Suprapubic skin (tissue), 4 donors: ENCODE measurements at regions not wholly inside any gene's neighbourhood (a gene's known extent, or its start where the extent isn't known, plus 50 kb on each side); places are given as distances from the start of the nearest gene placed in this dataset.

Experiments used
- CTCF ChIP-seq, 2 donors: fragments of 200-600 bp in 1 of 2; fragments of 450-650 bp in 1 of 2; sonication (generic) in 1 of 2; IDR thresholded peaks; one replicate each; pipeline ENCODE4 v1.5.1; 2016 to 2019; ENCODE audit warnings: antibody characterized with exemption in 2 of 2, mild to moderate bottlenecking in 1 of 2, moderate library complexity in 1 of 2
- EP300 ChIP-seq: sonication (generic); formaldehyde crosslinking; IDR thresholded peaks from one replicate; pipeline ENCODE4 v1.6.1; 2017; ENCODE audit warnings: antibody characterized with exemption
- POLR2A ChIP-seq, 2 donors: fragments of 450-650 bp; IDR thresholded peaks; one replicate each; pipeline ENCODE4 v1.6.1; 2017; ENCODE audit warnings: antibody characterized with exemption in 2 of 2, mild to moderate bottlenecking in 2 of 2, moderate library complexity in 2 of 2
- POLR2AphosphoS5 ChIP-seq, 3 donors: sonication (generic); formaldehyde crosslinking; IDR thresholded peaks; one replicate each; pipeline ENCODE4 v1.6.1; 2017; ENCODE audit warnings: antibody characterized with exemption in 3 of 3

DNA sequence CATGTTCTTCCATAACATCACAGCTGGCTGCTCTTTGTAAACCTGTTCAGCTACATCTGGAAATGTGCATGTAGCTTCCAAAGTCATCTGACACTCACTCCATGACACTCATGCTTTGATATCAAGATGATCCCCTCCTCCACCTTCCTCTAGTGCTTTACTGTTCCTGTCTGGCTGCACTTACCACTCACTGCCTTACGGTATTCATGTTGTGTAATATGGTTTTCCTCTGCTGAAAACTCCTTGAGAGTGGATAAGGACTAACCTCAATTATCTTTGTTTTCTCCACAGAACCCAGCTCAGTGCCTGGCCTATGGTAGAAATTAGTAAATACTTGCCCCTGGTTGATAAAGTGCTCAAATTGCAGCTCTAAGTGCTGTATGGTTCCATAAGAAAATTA, 483.9 kb downstream of the HTR7 start:
- TF ChIP-seq POLR2A (IDR thresholded peaks at IDR 0.05) (no peak), CTCF (IDR thresholded peaks at IDR 0.05) (no peak), POLR2AphosphoS5 (IDR thresholded peaks at IDR 0.05) (no peak), EP300 (no peak)
